Renal cortex interstitium (tissue), 11 donors: ENCODE measurements at regions not wholly inside any gene's neighbourhood (a gene's known extent, or its start where the extent isn't known, plus 50 kb on each side); places are given as distances from the start of the nearest gene placed in this dataset.

Experiments used
- DNase-seq, 11 donors: peaks; one replicate each; pipeline ENCODE4 v3.0.0-alpha.2; 2013; ENCODE audit warnings: low read depth in 9 of 11, low spot score in 4 of 11; ENCODE audit errors: extremely low read depth in 1 of 11

GRCh38 chr2:66985906-66986305 is 411.2 kb upstream of the ETAA1 start:
- DNase-seq = no peak

GRCh38 chr2:66987733-66988132 is 409.4 kb upstream of the ETAA1 start:
- no peak for DNase-seq

- DNase-seq = no peak
Measured at GRCh38 chr2:66994654-66995053, 402.5 kb upstream of the ETAA1 start.

GRCh38 chr2:66995636-66996035 is 401.5 kb upstream of the ETAA1 start:
- no peak for DNase-seq

- DNase-seq = no peak
Measured at GRCh38 chr2:67002618-67003371, 394.3 kb upstream of the ETAA1 start.

GRCh38 chr2:67006373-67006960 is 390.7 kb upstream of the ETAA1 start:
- no peak for DNase-seq

GRCh38 chr2:67008155-67008554 is 389.0 kb upstream of the ETAA1 start:
- DNase-seq = no peak

GRCh38 chr2:67012165-67012564 is 385.0 kb upstream of the ETAA1 start:
- no peak for DNase-seq

GRCh38 chr2:67013821-67014220 is 383.3 kb upstream of the ETAA1 start:
- DNase-seq = no peak

- DNase-seq = no peak
Measured at GRCh38 chr2:67015681-67016080, 381.5 kb upstream of the ETAA1 start.

GRCh38 chr2:67018301-67018700 is 378.8 kb upstream of the ETAA1 start:
- no peak for DNase-seq

- no peak for DNase-seq
Measured at GRCh38 chr2:67032076-67032475, 365.1 kb upstream of the ETAA1 start.

- no peak for DNase-seq
Measured at GRCh38 chr2:67036444-67036843, 360.7 kb upstream of the ETAA1 start.

GRCh38 chr2:67037655-67038054 is 359.5 kb upstream of the ETAA1 start:
- peak; percentile 53 to 89 (median 76) for DNase-seq

GRCh38 chr2:67038195-67038594 is 358.9 kb upstream of the ETAA1 start:
- no peak for DNase-seq

- no peak for DNase-seq
Measured at GRCh38 chr2:67039058-67039457, 358.1 kb upstream of the ETAA1 start.

- no peak for DNase-seq
Measured at GRCh38 chr2:67039517-67040103, 357.5 kb upstream of the ETAA1 start.

- DNase-seq = no peak
Measured at GRCh38 chr2:67041051-67041450, 356.1 kb upstream of the ETAA1 start.

GRCh38 chr2:67043781-67044478 is 353.2 kb upstream of the ETAA1 start:
- DNase-seq = no peak

GRCh38 chr2:67046591-67046990 is 350.5 kb upstream of the ETAA1 start:
- no peak for DNase-seq
